ENCODE measurements at regions not wholly inside any gene's neighbourhood (a gene's known extent, or its start where the extent isn't known, plus 50 kb on each side); places are given as distances from the start of the nearest gene placed in this dataset.

- TF ChIP-seq, protein P1, sequence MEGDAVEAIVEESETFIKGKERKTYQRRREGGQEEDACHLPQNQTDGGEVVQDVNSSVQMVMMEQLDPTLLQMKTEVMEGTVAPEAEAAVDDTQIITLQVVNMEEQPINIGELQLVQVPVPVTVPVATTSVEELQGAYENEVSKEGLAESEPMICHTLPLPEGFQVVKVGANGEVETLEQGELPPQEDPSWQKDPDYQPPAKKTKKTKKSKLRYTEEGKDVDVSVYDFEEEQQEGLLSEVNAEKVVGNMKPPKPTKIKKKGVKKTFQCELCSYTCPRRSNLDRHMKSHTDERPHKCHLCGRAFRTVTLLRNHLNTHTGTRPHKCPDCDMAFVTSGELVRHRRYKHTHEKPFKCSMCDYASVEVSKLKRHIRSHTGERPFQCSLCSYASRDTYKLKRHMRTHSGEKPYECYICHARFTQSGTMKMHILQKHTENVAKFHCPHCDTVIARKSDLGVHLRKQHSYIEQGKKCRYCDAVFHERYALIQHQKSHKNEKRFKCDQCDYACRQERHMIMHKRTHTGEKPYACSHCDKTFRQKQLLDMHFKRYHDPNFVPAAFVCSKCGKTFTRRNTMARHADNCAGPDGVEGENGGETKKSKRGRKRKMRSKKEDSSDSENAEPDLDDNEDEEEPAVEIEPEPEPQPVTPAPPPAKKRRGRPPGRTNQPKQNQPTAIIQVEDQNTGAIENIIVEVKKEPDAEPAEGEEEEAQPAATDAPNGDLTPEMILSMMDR (IDR thresholded peaks at IDR 0.05): no peak
- TF ChIP-seq EP300 (IDR thresholded peaks at IDR 0.05; ENCODE audit: low read depth): no peak
Observed at GRCh38 chr6:23940466-23940865, 185.5 kb upstream of the NRSN1 start.

All from transverse colon (tissue), 3 donors.